Parathyroid adenoma (tissue), 2 donors: ENCODE measurements at regions not wholly inside any gene's neighbourhood (a gene's known extent, or its start where the extent isn't known, plus 50 kb on each side); places are given as distances from the start of the nearest gene placed in this dataset.
"Not testable (repeated sequence)": the region's sequence is repeated elsewhere in the genome, so short reads cannot be mapped to it uniquely, and the experiment has no call there.

ENCODE experiments used
- H2AFZ ChIP-seq: fragments of 300-600 bp; sonication (generic); one replicate; pipeline ENCODE4 v1.7.0; 2017; ENCODE audit warnings: antibody characterized with exemption, mild to moderate bottlenecking
- H3K27ac ChIP-seq: fragments of 300-600 bp; sonication (generic); one replicate; pipeline ENCODE4 v1.7.0; 2017
- H3K27me3 ChIP-seq: fragments of 300-600 bp; sonication (generic); one replicate; pipeline ENCODE4 v1.7.0; 2017; ENCODE audit warnings: low read length; ENCODE audit not compliant: control insufficient read depth, insufficient read depth
- H3K36me3 ChIP-seq: fragments of 300-600 bp; sonication (generic); one replicate; pipeline ENCODE4 v1.7.0; 2017; ENCODE audit warnings: low read length; ENCODE audit not compliant: control insufficient read depth, insufficient read depth
- H3K4me1 ChIP-seq: fragments of 300-600 bp; sonication (generic); one replicate; pipeline ENCODE4 v1.7.0; 2017; ENCODE audit warnings: control low read depth
- H3K4me2 ChIP-seq: fragments of 300-600 bp; sonication (generic); one replicate; pipeline ENCODE4 v1.7.0; 2017; ENCODE audit warnings: low read length
- H3K4me3 ChIP-seq: fragments of 300-600 bp; sonication (generic); one replicate; pipeline ENCODE4 v1.7.0; 2017; ENCODE audit warnings: low read depth, low read length
- H3K79me2 ChIP-seq: fragments of 300-600 bp; sonication (generic); one replicate; pipeline ENCODE4 v1.7.0; 2017; ENCODE audit warnings: control low read depth
- H3K9ac ChIP-seq: fragments of 300-600 bp; sonication (generic); one replicate; pipeline ENCODE4 v1.7.0; 2017; ENCODE audit warnings: mild to moderate bottlenecking
- H3K9me3 ChIP-seq: fragments of 300-600 bp; sonication (generic); one replicate; pipeline ENCODE4 v1.7.0; 2017; ENCODE audit warnings: low read length; ENCODE audit not compliant: control insufficient read depth
- CTCF ChIP-seq: fragments of 300-600 bp; sonication (generic); IDR thresholded peaks from one replicate; pipeline ENCODE4 v1.7.0; 2017; ENCODE audit warnings: antibody characterized with exemption, mild to moderate bottlenecking
- donor health status: primary hyperparathyroidism.

DNA sequence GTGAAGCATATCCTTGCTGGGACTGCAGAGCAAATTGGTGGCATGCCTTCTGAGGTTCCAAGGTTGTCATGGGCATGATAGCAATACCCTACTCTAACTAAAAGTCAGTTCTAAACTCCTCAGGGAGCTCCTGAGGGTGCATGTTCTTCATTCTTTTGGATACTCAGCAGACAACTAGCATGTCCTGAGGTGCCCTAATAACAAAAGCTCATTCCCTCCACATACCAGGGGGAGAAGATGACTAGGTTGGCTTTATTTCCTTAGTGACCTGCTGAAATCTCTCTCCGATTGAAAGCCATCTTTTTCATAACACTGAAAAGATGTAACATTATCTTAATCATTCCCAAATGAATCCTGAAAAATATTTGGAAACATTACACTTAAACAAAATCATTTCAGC is 188.7 kb upstream of the IGF1 start:
- Histone ChIP-seq H3K9me3 (peaks cover 4% of the 10 kb centered on the region), H3K36me3 (no peaks in the 10 kb centered on the region), H3K4me3 (no peak overlapping the region), H2AFZ (no peak overlapping the region), H3K4me1 (no peaks in the 10 kb centered on the region), H3K79me2 (no peaks in the 10 kb centered on the region), H3K27me3 (no peaks in the 10 kb centered on the region), H3K9ac (no peak overlapping the region), H3K4me2 (no peak overlapping the region), H3K27ac (no peak overlapping the region)
- no peak for TF ChIP-seq CTCF

GRCh38 chr12:102666176-102666575 is 185.8 kb upstream of the IGF1 start:
- H3K4me3 ChIP-seq, H2AFZ ChIP-seq, H3K27ac ChIP-seq, H3K9ac ChIP-seq, H3K36me3 ChIP-seq, H3K4me2 ChIP-seq, H3K27me3 ChIP-seq, H3K79me2 ChIP-seq, H3K4me1 ChIP-seq, H3K9me3 ChIP-seq: not testable (repeated sequence)

DNA sequence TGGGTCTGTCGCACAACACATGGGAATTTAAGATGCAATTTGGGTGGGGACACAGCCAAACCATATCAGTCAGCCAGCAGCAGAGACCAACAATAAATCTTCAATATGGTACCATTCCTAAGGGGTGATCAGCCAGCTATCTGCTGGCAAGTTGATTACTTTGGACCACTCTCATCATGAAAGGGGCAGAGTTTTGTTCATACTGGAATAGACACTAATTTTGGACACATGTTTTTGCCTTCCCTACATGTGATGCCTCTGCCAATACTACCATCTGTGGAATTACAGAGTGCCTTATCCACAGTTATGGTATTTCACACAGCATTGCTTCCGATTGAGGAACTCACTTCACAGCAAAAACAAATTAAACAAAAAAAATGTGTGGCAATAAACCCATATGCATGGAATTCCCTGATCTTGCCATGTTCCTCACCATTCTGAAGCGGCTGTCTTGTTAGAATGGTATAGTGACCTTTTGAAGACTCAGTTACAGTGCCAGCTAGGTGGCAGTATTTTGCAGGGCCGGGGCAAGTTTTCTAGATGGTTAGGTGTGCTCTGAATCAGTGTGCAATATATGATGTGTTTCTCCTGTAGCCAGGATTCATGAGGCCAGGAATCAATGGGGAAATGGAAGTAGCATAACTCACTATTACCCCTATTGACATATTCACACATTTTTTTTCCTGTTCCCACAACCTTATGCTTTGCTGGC is 179.0 kb upstream of the IGF1 start:
- Histone ChIP-seq H3K36me3 (no peaks in the 10 kb centered on the region), H3K27ac (no peak overlapping the region), H3K79me2 (no peaks in the 10 kb centered on the region), H3K4me1 (no peaks in the 10 kb centered on the region), H3K27me3 (no peaks in the 10 kb centered on the region), H3K4me3 (no peak overlapping the region), H3K9me3 (no peaks in the 10 kb centered on the region), H3K9ac (no peak overlapping the region), H2AFZ (no peak overlapping the region), H3K4me2 (no peak overlapping the region)
- no peak for TF ChIP-seq CTCF

DNA sequence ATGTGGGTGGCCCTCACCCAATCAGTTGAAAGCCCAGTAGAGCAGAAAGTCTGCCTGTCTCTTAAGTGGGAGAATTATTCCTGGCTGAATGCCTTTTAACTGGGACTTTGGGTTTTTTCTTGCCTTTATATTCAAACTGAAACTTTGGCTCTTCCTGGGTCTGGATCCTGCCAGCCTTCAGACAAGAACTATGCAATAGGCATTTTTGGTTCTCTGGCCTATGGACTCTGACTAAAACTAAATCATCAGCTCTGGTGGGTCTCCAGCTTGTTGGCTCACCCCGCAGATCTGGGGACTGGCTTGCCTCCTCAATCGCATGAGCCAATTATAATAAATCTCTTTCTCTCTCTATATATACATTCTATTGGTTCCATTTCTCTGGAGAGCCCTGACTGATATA is 173.0 kb upstream of the IGF1 start:
- Histone ChIP-seq H3K36me3 (no peaks in the 10 kb centered on the region), H3K4me1 (no peaks in the 10 kb centered on the region), H3K79me2 (no peaks in the 10 kb centered on the region), H3K4me3 (no peak overlapping the region), H2AFZ (no peak overlapping the region), H3K27ac (no peak overlapping the region), H3K9ac (no peak overlapping the region), H3K27me3 (no peaks in the 10 kb centered on the region), H3K9me3 (no peaks in the 10 kb centered on the region), H3K4me2 (no peak overlapping the region)
- TF ChIP-seq CTCF = no peak

DNA sequence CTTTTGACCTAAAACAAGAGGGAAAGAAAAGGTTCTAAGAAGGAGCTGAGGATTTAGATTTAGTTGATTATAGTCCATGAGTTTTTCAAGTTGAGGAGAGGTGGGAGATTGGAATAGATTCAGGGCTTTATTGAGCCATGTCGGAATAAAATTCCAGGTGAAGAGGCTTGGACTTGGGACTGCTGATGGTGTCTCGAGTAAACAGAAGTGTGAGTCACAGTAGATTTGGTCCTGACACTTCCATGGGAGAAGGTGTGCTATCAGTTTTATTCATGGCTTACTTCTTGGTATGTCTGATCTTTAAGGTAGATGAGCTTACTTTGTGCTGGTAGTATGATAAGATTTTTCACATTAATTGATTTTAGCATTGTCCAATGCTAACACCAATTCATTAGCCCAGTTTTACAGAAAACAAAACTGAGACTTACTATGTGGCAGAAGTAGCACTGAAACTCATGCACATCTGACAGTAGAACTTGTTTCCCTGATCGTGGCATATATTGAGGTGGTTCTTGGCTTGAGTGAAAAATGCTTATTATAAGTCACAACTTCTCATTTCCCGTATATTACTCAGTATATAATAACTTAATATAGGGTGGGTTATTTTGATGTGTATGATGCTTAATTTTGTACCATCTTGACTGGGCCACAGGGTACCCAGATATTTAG is 172.4 kb upstream of the IGF1 start:
- Histone ChIP-seq H3K9me3 (no peaks in the 10 kb centered on the region), H3K27ac (no peak overlapping the region), H3K4me1 (no peaks in the 10 kb centered on the region), H3K27me3 (no peaks in the 10 kb centered on the region), H3K79me2 (no peaks in the 10 kb centered on the region), H3K4me2 (no peak overlapping the region), H3K4me3 (no peak overlapping the region), H3K9ac (no peak overlapping the region), H3K36me3 (no peaks in the 10 kb centered on the region), H2AFZ (no peak overlapping the region)
- TF ChIP-seq CTCF = no peak
